ENCODE measurements at regions not wholly inside any gene's neighbourhood (a gene's known extent, or its start where the extent isn't known, plus 50 kb on each side); places are given as distances from the start of the nearest gene placed in this dataset.

GRCh38 chr20:23258747-23259121, 91.9 kb upstream of the NXT1 start (continued):
- TF ChIP-seq E2F8 (IDR thresholded peaks at IDR 0.05; ENCODE audit: low read depth, partially characterized antibody), result no peak

- ATAC-seq (no peak), FAIRE-seq (no peak), DNase-seq (ENCODE audit: low read depth, low spot score) (no peak)
- ChIA-PET CTCF (interaction anchor here (1.1 to 2.2 kb wide), 4 partner anchors 23 to 920 kb away, joined by 3 to 7 read pairs (median 3); no protein-coding TSS in a partner anchor), POLR2A (no interaction called here), SMC1A (ENCODE audit: uncharacterized antibody, unreplicated experiment) (interaction anchor here (0.9 to 1.3 kb wide), 2 partner anchors 11 to 84 kb away, joined by 3 read pairs; no protein-coding TSS in a partner anchor), RAD21 (ENCODE audit: unreplicated experiment) (interaction anchor here (1.0 to 1.2 kb wide), 2 partner anchors 11 to 13 kb away, joined by 3 to 4 read pairs; no protein-coding TSS in a partner anchor)
- H3K4me3 ChIP-seq, result no peak overlapping the region
- no peak overlapping the region for H3K4me2 ChIP-seq (ENCODE audit: control insufficient read depth, insufficient read depth)
- H4K20me1 ChIP-seq (ENCODE audit: control insufficient read depth, insufficient read depth), result no peaks in the 10 kb centered on the region
- TF ChIP-seq BACH1 (IDR thresholded peaks at IDR 0.05; ENCODE audit: borderline replicate concordance), result no peak
- TF ChIP-seq ZNF592 (IDR thresholded peaks at IDR 0.05), result no peak
- TF ChIP-seq PAX5 (IDR thresholded peaks at IDR 0.05; ENCODE audit: borderline replicate concordance, low read depth, low read length), result no peak
- no peak for TF ChIP-seq HDGF (IDR thresholded peaks at IDR 0.05)
- TF ChIP-seq TCF7 (IDR thresholded peaks at IDR 0.05; ENCODE audit: borderline replicate concordance), result no peak
- H3K27me3 ChIP-seq (replicated peaks in 1 of 2; ENCODE audit: control insufficient read depth in 2 of 2, insufficient read depth in 2 of 2, low read length in 1 of 2), result no peaks in the 10 kb centered on the region; a peak in 1 of 4 replicates
- H3K4me1 ChIP-seq (ENCODE audit: control insufficient read depth, insufficient read depth, low read length), result no peaks in the 10 kb centered on the region
- in situ Hi-C loops (cut with MboI), result no loop called here
- intact Hi-C loops (cut with micrococcal nuclease; ENCODE audit: unreplicated experiment), result no loop called here
- BruUV-seq (replicated peaks), result no TSS peak
- H3K9ac ChIP-seq (ENCODE audit: control insufficient read depth, insufficient read depth, low read length), result no peak overlapping the region
- no peak overlapping the region for H3K27ac ChIP-seq (ENCODE audit: control insufficient read depth, insufficient read depth)
- WGBS (ENCODE audit: insufficient coverage, insufficient replicate concordance, low lambda C conversion rate, missing lambda C conversion rate), result 23% methylated on average over 8 of the region's 8 CpGs
- H3K36me3 ChIP-seq (ENCODE audit: control insufficient read depth in 2 of 2, insufficient read depth in 2 of 2, low read length in 1 of 2), result no peaks in the 10 kb centered on the region
- H3K9me3 ChIP-seq (replicated peaks; ENCODE audit: control insufficient read depth, insufficient read depth, low read length), result no peaks in the 10 kb centered on the region
- no peaks in the 10 kb centered on the region for H3K79me2 ChIP-seq (ENCODE audit: control insufficient read depth, insufficient read depth, low read length)
- no peak overlapping the region for H2AFZ ChIP-seq (ENCODE audit: control insufficient read depth, low read depth, low read length)
Measured at GRCh38 chr20:23257848-23258746, 92.5 kb upstream of the NXT1 start.

All from GM12878 (cell line).